GM23338 (cell line): ENCODE measurements at regions not wholly inside any gene's neighbourhood (a gene's known extent, or its start where the extent isn't known, plus 50 kb on each side); places are given as distances from the start of the nearest gene placed in this dataset.

ENCODE experiments used
- ATAC-seq: fragments of 200-7000 bp; cut with Tn5 transposase; 3 replicates; pipeline ENCODE4 v1.9.1; 2020
- DNase-seq: peaks from one replicate; pipeline ENCODE4 v3.0.0-alpha.2; 2015; ENCODE audit warnings: low spot score
- H2AFZ ChIP-seq: fragments of 200-600 bp; sonication (generic); 2 replicates; pipeline ENCODE4 v1.8.0; 2016; ENCODE audit warnings: antibody characterized with exemption, mild to moderate bottlenecking, moderate library complexity
- H3F3A ChIP-seq: fragments of 200-600 bp; sonication (generic); replicated peaks from 2 replicates; pipeline ENCODE4 v1.8.0; 2017; ENCODE audit warnings: antibody characterized with exemption, mixed run types, low read depth
- H3K27ac ChIP-seq: fragments of 200-600 bp; sonication (generic); 2 replicates; pipeline ENCODE4 v1.6.1; 2016; ENCODE audit warnings: low read depth
- H3K27me3 ChIP-seq: fragments of 200-600 bp; sonication (generic); 2 replicates; pipeline ENCODE4 v1.8.0; 2016; ENCODE audit warnings: mild to moderate bottlenecking, mixed run types, moderate library complexity; ENCODE audit not compliant: insufficient read depth
- H3K36me3 ChIP-seq: fragments of 200-600 bp; sonication (generic); 2 replicates; pipeline ENCODE4 v1.8.0; 2016; ENCODE audit warnings: mild to moderate bottlenecking; ENCODE audit not compliant: insufficient read depth
- H3K4me1 ChIP-seq: fragments of 200-600 bp; sonication (generic); 2 replicates; pipeline ENCODE4 v1.8.0; 2016; ENCODE audit warnings: mild to moderate bottlenecking, moderate library complexity; ENCODE audit not compliant: insufficient read depth
- H3K4me2 ChIP-seq: fragments of 200-600 bp; sonication (generic); 2 replicates; pipeline ENCODE4 v1.7.1; 2017; ENCODE audit warnings: mixed run types
- H3K4me3 ChIP-seq: fragments of 200-600 bp; sonication (generic); 2 replicates; pipeline ENCODE4 v1.6.1; 2016; ENCODE audit warnings: mixed run types
- H3K79me2 ChIP-seq: fragments of 200-600 bp; sonication (generic); replicated peaks from 2 replicates; pipeline ENCODE4 v1.8.0; 2017; ENCODE audit warnings: mild to moderate bottlenecking; ENCODE audit not compliant: insufficient read depth
- H3K9me2 ChIP-seq: fragments of 200-600 bp; sonication (generic); 2 replicates; pipeline ENCODE4 v1.8.0; 2017; ENCODE audit not compliant: insufficient read depth
- H4K20me1 ChIP-seq: fragments of 200-600 bp; sonication (generic); replicated peaks from 2 replicates; pipeline ENCODE4 v1.8.0; 2017; ENCODE audit warnings: mild to moderate bottlenecking; ENCODE audit not compliant: insufficient read depth
- H3K27ac Mint-ChIP-seq: 2 replicates; pipeline ENCODE4 v1.8.0; 2020; ENCODE audit warnings: inconsistent platforms, mild to moderate bottlenecking, moderate library complexity, mixed read lengths
- H3K27me3 Mint-ChIP-seq: 3 replicates; pipeline ENCODE4 v1.8.0; 2022; ENCODE audit warnings: low read depth, mild to moderate bottlenecking, moderate library complexity, mixed read lengths, inconsistent platforms; ENCODE audit not compliant: insufficient read depth, poor library complexity
- H3K36me3 Mint-ChIP-seq: 3 replicates; pipeline ENCODE4 v1.8.0; 2021; ENCODE audit warnings: low read depth, mild to moderate bottlenecking, inconsistent platforms, moderate library complexity, mixed read lengths
- H3K4me1 Mint-ChIP-seq: 3 replicates; pipeline ENCODE4 v1.8.0; 2020; ENCODE audit warnings: mild to moderate bottlenecking, inconsistent platforms, mixed read lengths
- H3K4me3 Mint-ChIP-seq: 3 replicates; pipeline ENCODE4 v1.8.0; 2021; ENCODE audit warnings: moderate library complexity, mild to moderate bottlenecking, inconsistent platforms, mixed read lengths
- H3K9me3 Mint-ChIP-seq: 3 replicates; pipeline ENCODE4 v1.8.0; 2020; ENCODE audit warnings: moderate library complexity, mild to moderate bottlenecking, inconsistent platforms, mixed read lengths
- ETS1 ChIP-seq: IDR thresholded peaks from 2 replicates; pipeline ENCODE4 v1.6.1; 2016; ENCODE audit warnings: antibody characterized with exemption
- EZH2 ChIP-seq: fragments of 200-600 bp; sonication (generic); IDR thresholded peaks from one replicate; pipeline ENCODE4 v1.8.0; 2017; ENCODE audit warnings: antibody characterized with exemption, mild to moderate bottlenecking, low read depth; ENCODE audit not compliant: unreplicated experiment
- NANOG ChIP-seq: IDR thresholded peaks from 2 replicates; pipeline ENCODE4 v1.6.1; 2016; ENCODE audit warnings: antibody characterized with exemption, borderline replicate concordance
- POLR2AphosphoS5 ChIP-seq: IDR thresholded peaks from 2 replicates; pipeline ENCODE4 v1.6.1; 2016; ENCODE audit warnings: antibody characterized with exemption, low read depth
- STAT1 ChIP-seq: IDR thresholded peaks from one replicate; pipeline ENCODE4 v1.6.1; 2016; ENCODE audit warnings: antibody characterized with exemption; ENCODE audit not compliant: unreplicated experiment
- ZNF114 ChIP-seq: fragments of 250-450 bp; sonication (Bioruptor Pico); IDR thresholded peaks from 2 replicates; pipeline ENCODE4 v1.5.0; 2020; ENCODE audit warnings: mild to moderate bottlenecking, moderate library complexity
- TF ChIP-seq, protein P1 (sequence below): IDR thresholded peaks from one replicate; pipeline ENCODE4 v1.6.1; 2018; ENCODE audit warnings: antibody characterized with exemption; ENCODE audit not compliant: unreplicated experiment
- TF ChIP-seq, protein P2 (sequence below): fragments of 250-450 bp; sonication (Bioruptor Pico); IDR thresholded peaks from 2 replicates; pipeline ENCODE4 v1.5.0; 2020; ENCODE audit warnings: mild to moderate bottlenecking, moderate library complexity
- TF ChIP-seq, protein P3 (sequence below), 2 experiments: fragments of 200-600 bp in 1 of 2; sonication (generic) in 1 of 2; conservative IDR thresholded peaks; 2 replicates each; pipeline versions ENCODE4 v1.5.1 to v1.6.1; 2016 to 2017; ENCODE audit warnings: antibody characterized with exemption in 2 of 2, low read depth in 2 of 2, mild to moderate bottlenecking in 2 of 2, moderate library complexity in 1 of 2

- TF ChIP-seq ZNF114 (CRISPR knock-in tag), result no peak
- TF ChIP-seq, protein P1, sequence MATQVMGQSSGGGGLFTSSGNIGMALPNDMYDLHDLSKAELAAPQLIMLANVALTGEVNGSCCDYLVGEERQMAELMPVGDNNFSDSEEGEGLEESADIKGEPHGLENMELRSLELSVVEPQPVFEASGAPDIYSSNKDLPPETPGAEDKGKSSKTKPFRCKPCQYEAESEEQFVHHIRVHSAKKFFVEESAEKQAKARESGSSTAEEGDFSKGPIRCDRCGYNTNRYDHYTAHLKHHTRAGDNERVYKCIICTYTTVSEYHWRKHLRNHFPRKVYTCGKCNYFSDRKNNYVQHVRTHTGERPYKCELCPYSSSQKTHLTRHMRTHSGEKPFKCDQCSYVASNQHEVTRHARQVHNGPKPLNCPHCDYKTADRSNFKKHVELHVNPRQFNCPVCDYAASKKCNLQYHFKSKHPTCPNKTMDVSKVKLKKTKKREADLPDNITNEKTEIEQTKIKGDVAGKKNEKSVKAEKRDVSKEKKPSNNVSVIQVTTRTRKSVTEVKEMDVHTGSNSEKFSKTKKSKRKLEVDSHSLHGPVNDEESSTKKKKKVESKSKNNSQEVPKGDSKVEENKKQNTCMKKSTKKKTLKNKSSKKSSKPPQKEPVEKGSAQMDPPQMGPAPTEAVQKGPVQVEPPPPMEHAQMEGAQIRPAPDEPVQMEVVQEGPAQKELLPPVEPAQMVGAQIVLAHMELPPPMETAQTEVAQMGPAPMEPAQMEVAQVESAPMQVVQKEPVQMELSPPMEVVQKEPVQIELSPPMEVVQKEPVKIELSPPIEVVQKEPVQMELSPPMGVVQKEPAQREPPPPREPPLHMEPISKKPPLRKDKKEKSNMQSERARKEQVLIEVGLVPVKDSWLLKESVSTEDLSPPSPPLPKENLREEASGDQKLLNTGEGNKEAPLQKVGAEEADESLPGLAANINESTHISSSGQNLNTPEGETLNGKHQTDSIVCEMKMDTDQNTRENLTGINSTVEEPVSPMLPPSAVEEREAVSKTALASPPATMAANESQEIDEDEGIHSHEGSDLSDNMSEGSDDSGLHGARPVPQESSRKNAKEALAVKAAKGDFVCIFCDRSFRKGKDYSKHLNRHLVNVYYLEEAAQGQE, result no peak
Observed at GRCh38 chr20:51906679-51907078, 104.4 kb upstream of the SALL4 start (continued).

GRCh38 chr20:51906049-51906448, 103.7 kb upstream of the SALL4 start:
- Histone ChIP-seq H3K36me3 (no peaks in the 10 kb centered on the region), H2AFZ (no peak overlapping the region), H3F3A (no peaks in the 10 kb centered on the region), H3K9me2 (no peaks in the 10 kb centered on the region), H3K27me3 (no peaks in the 10 kb centered on the region), H3K4me3 (no peak overlapping the region), H3K27ac (no peak overlapping the region), H3K4me1 (peaks cover 18% of the 10 kb centered on the region), H3K79me2 (no peaks in the 10 kb centered on the region), H4K20me1 (no peaks in the 10 kb centered on the region), H3K4me2 (no peak overlapping the region)
- H3K4me1 Mint-ChIP-seq, result peaks cover 19% of the 10 kb centered on the region
- no peak overlapping the region for H3K4me3 Mint-ChIP-seq
- TF ChIP-seq STAT1, result no peak
- TF ChIP-seq ETS1, result no peak
- ATAC-seq (no peak), DNase-seq (no peak)
- no peaks in the 10 kb centered on the region for H3K9me3 Mint-ChIP-seq
- H3K36me3 Mint-ChIP-seq, result no peaks in the 10 kb centered on the region
- H3K27me3 Mint-ChIP-seq, result peaks cover 12% of the 10 kb centered on the region
- H3K27ac Mint-ChIP-seq, result no peak overlapping the region

DNA sequence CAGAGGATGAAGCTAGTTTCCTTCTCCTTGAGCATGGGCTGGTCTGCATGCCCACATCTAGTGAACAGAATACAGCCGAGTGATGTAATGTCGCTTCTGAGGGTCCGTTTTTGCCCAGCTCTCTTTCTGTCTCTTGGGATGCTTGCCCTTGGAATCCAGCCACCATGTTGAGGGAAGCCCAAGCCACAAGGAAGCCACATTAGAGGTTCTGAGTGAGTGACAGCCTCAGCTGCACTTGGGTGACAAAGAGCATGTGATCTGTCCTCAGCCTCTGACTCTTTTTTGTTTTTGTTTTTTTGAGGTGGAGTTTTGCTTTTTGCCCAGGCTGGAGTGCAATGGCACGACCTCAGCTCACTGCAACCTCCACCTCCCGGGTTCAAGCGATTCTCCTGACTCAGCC, 100.6 kb upstream of the SALL4 start:
- no peak for ATAC-seq
- Histone ChIP-seq H3K36me3 (no peaks in the 10 kb centered on the region), H4K20me1 (no peaks in the 10 kb centered on the region), H3K27me3 (no peaks in the 10 kb centered on the region), H3K4me3 (no peak overlapping the region), H3K4me2 (no peak overlapping the region), H2AFZ (no peak overlapping the region; the same call in 1 of the 2 replicates), H3K9me2 (no peaks in the 10 kb centered on the region), H3K79me2 (no peaks in the 10 kb centered on the region), H3K27ac (no peak overlapping the region), H3F3A (no peaks in the 10 kb centered on the region), H3K4me1 (no peaks in the 10 kb centered on the region)
- DNase-seq, result no peak
- Mint-ChIP-seq H3K9me3 (no peaks in the 10 kb centered on the region; the same call in 2 of the 3 replicates), H3K27me3 (peaks cover 4% of the 10 kb centered on the region), H3K36me3 (no peaks in the 10 kb centered on the region), H3K27ac (no peak overlapping the region), H3K4me1 (no peaks in the 10 kb centered on the region), H3K4me3 (no peak overlapping the region)
- TF ChIP-seq, protein P2, sequence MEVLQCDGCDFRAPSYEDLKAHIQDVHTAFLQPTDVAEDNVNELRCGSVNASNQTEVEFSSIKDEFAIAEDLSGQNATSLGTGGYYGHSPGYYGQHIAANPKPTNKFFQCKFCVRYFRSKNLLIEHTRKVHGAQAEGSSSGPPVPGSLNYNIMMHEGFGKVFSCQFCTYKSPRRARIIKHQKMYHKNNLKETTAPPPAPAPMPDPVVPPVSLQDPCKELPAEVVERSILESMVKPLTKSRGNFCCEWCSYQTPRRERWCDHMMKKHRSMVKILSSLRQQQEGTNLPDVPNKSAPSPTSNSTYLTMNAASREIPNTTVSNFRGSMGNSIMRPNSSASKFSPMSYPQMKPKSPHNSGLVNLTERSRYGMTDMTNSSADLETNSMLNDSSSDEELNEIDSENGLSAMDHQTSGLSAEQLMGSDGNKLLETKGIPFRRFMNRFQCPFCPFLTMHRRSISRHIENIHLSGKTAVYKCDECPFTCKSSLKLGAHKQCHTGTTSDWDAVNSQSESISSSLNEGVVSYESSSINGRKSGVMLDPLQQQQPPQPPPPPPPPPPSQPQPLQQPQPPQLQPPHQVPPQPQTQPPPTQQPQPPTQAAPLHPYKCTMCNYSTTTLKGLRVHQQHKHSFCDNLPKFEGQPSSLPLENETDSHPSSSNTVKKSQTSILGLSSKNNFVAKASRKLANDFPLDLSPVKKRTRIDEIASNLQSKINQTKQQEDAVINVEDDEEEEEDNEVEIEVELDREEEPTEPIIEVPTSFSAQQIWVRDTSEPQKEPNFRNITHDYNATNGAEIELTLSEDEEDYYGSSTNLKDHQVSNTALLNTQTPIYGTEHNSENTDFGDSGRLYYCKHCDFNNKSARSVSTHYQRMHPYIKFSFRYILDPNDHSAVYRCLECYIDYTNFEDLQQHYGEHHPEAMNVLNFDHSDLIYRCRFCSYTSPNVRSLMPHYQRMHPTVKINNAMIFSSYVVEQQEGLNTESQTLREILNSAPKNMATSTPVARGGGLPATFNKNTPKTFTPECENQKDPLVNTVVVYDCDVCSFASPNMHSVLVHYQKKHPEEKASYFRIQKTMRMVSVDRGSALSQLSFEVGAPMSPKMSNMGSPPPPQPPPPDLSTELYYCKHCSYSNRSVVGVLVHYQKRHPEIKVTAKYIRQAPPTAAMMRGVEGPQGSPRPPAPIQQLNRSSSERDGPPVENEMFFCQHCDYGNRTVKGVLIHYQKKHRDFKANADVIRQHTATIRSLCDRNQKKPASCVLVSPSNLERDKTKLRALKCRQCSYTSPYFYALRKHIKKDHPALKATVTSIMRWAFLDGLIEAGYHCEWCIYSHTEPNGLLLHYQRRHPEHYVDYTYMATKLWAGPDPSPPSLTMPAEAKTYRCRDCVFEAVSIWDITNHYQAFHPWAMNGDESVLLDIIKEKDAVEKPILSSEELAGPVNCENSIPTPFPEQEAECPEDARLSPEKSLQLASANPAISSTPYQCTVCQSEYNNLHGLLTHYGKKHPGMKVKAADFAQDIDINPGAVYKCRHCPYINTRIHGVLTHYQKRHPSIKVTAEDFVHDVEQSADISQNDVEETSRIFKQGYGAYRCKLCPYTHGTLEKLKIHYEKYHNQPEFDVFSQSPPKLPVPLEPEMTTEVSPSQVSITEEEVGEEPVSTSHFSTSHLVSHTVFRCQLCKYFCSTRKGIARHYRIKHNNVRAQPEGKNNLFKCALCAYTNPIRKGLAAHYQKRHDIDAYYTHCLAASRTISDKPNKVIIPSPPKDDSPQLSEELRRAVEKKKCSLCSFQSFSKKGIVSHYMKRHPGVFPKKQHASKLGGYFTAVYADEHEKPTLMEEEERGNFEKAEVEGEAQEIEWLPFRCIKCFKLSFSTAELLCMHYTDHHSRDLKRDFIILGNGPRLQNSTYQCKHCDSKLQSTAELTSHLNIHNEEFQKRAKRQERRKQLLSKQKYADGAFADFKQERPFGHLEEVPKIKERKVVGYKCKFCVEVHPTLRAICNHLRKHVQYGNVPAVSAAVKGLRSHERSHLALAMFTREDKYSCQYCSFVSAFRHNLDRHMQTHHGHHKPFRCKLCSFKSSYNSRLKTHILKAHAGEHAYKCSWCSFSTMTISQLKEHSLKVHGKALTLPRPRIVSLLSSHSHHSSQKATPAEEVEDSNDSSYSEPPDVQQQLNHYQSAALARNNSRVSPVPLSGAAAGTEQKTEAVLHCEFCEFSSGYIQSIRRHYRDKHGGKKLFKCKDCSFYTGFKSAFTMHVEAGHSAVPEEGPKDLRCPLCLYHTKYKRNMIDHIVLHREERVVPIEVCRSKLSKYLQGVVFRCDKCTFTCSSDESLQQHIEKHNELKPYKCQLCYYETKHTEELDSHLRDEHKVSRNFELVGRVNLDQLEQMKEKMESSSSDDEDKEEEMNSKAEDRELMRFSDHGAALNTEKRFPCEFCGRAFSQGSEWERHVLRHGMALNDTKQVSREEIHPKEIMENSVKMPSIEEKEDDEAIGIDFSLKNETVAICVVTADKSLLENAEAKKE, result no peak
- no peak for TF ChIP-seq POLR2AphosphoS5
- TF ChIP-seq NANOG, result no peak
- no peak for TF ChIP-seq EZH2
- TF ChIP-seq, protein P3, sequence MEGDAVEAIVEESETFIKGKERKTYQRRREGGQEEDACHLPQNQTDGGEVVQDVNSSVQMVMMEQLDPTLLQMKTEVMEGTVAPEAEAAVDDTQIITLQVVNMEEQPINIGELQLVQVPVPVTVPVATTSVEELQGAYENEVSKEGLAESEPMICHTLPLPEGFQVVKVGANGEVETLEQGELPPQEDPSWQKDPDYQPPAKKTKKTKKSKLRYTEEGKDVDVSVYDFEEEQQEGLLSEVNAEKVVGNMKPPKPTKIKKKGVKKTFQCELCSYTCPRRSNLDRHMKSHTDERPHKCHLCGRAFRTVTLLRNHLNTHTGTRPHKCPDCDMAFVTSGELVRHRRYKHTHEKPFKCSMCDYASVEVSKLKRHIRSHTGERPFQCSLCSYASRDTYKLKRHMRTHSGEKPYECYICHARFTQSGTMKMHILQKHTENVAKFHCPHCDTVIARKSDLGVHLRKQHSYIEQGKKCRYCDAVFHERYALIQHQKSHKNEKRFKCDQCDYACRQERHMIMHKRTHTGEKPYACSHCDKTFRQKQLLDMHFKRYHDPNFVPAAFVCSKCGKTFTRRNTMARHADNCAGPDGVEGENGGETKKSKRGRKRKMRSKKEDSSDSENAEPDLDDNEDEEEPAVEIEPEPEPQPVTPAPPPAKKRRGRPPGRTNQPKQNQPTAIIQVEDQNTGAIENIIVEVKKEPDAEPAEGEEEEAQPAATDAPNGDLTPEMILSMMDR (conservative IDR thresholded peaks at IDR 0.05; ENCODE audit: low read depth in 2 of 2), result no peak
